ENCODE measurements at regions not wholly inside any gene's neighbourhood (a gene's known extent, or its start where the extent isn't known, plus 50 kb on each side); places are given as distances from the start of the nearest gene placed in this dataset.

DNA sequence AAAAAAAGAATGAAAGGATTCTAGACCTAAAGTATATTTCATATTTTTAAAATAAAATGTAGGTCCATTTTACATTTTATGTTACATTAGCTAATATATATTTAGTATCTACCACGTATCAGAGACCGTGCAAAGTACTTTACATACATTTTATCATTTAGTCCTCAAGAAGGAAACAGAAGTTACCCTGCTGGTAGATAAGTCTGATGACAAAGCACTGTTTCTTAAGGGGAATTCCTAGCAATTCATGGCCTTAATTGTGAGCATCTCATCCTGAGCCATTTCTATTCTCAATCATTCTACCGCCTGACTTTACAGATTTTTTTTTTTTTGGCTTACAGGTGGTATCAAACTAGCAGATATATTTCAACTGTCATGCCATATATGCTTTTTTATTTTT is 367.7 kb downstream of the PRELID2 start:
- in situ Hi-C loops (cut with MboI; ENCODE audit: low sequenced_read_pairs, unreplicated experiment), result no loop called here
- TF ChIP-seq, protein P1, sequence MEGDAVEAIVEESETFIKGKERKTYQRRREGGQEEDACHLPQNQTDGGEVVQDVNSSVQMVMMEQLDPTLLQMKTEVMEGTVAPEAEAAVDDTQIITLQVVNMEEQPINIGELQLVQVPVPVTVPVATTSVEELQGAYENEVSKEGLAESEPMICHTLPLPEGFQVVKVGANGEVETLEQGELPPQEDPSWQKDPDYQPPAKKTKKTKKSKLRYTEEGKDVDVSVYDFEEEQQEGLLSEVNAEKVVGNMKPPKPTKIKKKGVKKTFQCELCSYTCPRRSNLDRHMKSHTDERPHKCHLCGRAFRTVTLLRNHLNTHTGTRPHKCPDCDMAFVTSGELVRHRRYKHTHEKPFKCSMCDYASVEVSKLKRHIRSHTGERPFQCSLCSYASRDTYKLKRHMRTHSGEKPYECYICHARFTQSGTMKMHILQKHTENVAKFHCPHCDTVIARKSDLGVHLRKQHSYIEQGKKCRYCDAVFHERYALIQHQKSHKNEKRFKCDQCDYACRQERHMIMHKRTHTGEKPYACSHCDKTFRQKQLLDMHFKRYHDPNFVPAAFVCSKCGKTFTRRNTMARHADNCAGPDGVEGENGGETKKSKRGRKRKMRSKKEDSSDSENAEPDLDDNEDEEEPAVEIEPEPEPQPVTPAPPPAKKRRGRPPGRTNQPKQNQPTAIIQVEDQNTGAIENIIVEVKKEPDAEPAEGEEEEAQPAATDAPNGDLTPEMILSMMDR (IDR thresholded peaks at IDR 0.05; ENCODE audit: borderline replicate concordance, control extremely low read depth, extremely low read depth, insufficient read depth, missing control alignments), result no peak
- DNase-seq (ENCODE audit: low spot score), result no peak

DNA sequence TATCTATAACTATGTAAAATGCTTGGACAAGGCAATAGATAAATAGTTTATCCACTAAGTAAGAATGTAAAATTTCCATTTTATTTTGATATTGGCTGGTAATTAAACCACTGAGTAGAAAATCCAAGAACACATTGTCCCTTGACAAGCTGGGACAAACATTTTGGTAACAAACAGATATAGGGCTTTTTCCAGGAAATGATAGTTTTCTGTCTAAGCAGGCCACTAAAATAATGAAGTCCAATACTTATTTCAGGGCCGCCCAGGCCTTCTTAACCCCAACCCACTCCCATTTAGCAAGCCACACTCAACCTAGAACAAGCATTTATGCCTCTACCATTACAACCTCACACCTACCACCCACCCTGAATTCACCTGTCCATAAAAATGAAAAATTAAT is 368.6 kb downstream of the PRELID2 start:
- no peak for DNase-seq (ENCODE audit: low spot score)
- in situ Hi-C loops (cut with MboI; ENCODE audit: low sequenced_read_pairs, unreplicated experiment), result no loop called here
- TF ChIP-seq, protein P1 (IDR thresholded peaks at IDR 0.05; ENCODE audit: borderline replicate concordance, control extremely low read depth, extremely low read depth, insufficient read depth, missing control alignments), result no peak

DNA sequence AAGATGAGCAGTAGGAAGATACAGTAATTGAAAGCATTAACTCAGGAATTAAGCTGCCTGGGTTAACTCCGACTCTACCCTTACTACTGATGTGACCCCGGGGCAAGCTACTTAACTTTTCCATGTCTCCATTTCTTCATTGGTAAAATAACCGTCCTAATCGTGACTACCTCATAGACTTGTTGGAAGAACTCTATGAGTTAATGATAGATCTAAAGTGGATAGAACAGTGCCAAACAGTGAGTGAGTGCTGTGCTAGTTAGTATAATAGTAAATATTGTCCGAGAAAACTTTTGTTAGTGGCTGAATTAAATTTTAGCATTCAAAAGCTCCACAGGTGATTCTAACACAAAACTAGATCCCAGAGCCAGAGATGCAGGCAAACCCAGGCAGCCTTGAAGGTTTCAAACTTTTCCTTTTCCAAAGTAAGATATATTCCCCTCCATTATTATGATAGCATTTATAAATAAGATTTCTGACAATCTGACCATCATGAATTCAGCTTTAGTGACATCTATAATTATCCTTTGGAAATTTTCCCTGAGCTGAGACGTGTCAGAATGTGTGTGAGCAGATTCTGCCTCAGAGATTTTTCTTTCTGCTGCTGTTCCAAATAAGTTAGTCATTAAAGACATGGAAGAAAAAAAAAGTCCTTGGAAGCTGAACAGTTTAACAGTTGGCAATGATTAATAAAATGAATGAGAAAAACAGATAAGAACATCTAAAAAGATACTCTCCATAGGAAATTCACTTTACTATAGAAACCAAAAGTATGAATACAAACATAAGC is 369.5 kb downstream of the PRELID2 start:
- no peak for DNase-seq (ENCODE audit: low spot score)
- TF ChIP-seq, protein P1 (IDR thresholded peaks at IDR 0.05; ENCODE audit: borderline replicate concordance, control extremely low read depth, extremely low read depth, insufficient read depth, missing control alignments), result no peak
- in situ Hi-C loops (cut with MboI; ENCODE audit: low sequenced_read_pairs, unreplicated experiment), result no loop called here

DNA sequence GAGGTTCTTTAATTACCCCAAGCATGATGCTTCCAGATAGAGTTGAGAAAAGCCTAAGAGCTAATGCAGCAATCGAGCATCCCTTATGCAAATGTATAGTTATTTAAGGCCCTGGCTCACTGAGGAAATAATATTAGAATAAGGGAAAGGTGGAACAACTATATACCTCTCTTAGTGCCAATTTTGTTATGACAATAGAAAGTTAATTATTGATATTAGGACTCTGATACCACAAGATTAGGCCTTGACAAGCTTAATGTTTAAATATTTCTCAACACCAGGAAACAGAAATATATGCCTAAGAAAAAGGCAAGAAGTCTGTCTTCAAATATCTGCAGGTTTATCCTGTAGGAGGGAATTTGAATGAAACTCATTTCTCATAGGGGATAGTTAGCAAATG is 371.0 kb downstream of the PRELID2 start:
- TF ChIP-seq, protein P1 (IDR thresholded peaks at IDR 0.05; ENCODE audit: borderline replicate concordance, control extremely low read depth, extremely low read depth, insufficient read depth, missing control alignments), result no peak
- in situ Hi-C loops (cut with MboI; ENCODE audit: low sequenced_read_pairs, unreplicated experiment), result no loop called here
- no peak for DNase-seq (ENCODE audit: low spot score)

DNA sequence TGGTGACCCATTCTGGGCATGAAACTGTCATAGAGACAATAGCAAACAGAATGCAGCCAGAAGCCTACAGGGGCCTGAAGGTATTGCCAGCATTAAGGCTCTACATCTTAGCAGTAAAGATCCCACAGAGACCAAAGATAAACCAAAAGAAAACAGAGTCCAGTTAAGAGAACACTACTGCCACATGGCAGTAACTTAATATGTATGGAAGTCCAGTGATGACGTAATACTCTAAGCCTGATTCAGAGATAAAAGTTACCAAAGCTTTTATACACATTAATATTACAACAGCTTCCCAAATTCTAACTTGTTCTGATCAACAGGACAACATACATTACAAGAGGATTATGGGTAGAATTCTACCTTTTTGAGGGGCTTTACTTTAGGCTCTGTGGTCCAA is 371.5 kb downstream of the PRELID2 start:
- DNase-seq (ENCODE audit: low spot score), result no peak
- TF ChIP-seq, protein P1 (IDR thresholded peaks at IDR 0.05; ENCODE audit: borderline replicate concordance, control extremely low read depth, extremely low read depth, insufficient read depth, missing control alignments), result no peak
- in situ Hi-C loops (cut with MboI; ENCODE audit: low sequenced_read_pairs, unreplicated experiment), result no loop called here

DNA sequence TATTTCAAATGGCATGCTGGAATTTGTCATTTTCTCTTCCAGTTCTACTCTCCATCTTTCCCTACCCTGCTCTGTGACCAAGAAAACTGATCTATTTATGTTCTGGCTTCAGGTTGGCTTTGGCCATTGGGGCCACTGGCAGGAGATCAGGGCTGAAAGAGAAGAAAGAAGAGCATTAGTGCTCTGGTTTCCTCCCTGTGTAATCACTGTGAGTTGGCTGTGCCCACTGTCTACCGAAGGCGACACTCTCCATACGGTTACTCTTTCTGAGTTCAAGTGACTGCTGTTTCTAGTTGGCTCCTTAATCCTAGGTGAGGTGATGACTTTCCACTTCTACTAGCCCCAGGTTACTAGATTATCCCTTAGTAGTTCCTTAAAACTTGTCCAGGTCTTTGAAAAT is 372.6 kb downstream of the PRELID2 start:
- TF ChIP-seq, protein P1 (IDR thresholded peaks at IDR 0.05; ENCODE audit: borderline replicate concordance, control extremely low read depth, extremely low read depth, insufficient read depth, missing control alignments), result no peak
- DNase-seq (ENCODE audit: low spot score), result no peak
- in situ Hi-C loops (cut with MboI; ENCODE audit: low sequenced_read_pairs, unreplicated experiment), result no loop called here

Measured in GM13976 (cell line).